Activated CD4-positive, alpha-beta T cell treated with anti-CD3 and anti-CD28 coated beads for 24 hours (primary cell): ENCODE measurements at regions not wholly inside any gene's neighbourhood (a gene's known extent, or its start where the extent isn't known, plus 50 kb on each side); places are given as distances from the start of the nearest gene placed in this dataset.
"Not testable (repeated sequence)": the region's sequence is repeated elsewhere in the genome, so short reads cannot be mapped to it uniquely, and the experiment has no call there.

Experiments used
- DNase-seq, 2 donors: peaks; one replicate each; pipeline ENCODE4 v3.0.0-alpha.2; 2020; ENCODE audit warnings: low read depth in 2 of 2

DNA sequence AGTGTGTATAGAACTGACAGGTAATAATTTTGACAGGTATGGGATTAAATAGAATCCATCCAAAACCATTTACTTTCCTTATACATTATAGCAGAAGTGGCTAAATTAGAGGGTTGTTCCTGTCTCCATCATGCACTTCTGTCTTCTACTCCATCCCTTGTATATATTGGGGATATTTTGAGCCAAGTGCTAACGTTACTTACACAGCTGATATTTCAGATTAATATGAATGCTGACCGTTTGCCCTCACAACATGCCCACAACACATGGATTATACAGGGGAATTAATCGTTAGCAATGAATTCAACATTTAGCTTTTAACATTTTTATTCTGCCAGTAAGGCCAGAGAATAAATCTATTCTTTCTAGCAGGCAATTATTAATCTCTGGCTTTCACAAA lies 1125.0 kb upstream of the FAM98A start:
- no peak for DNase-seq

DNA sequence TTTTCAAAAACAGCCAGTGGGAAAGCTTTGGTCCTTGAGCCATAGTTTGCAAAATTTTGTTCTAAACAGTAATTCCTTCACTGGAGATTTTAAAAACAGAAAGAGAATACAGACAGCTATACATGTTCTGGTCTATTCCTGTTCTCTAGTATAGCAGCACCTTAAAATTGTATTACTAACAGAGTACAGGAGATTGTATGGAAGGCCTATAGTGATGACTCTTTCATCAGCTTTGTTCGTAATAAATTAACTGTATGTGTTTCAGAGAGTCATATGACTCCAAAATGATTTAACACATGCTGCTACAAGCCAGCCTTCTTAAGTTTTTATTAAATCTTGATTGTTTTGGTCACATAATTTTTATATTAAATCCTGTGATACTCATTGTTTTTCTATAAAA lies 1124.6 kb upstream of the FAM98A start:
- no peak for DNase-seq

DNA sequence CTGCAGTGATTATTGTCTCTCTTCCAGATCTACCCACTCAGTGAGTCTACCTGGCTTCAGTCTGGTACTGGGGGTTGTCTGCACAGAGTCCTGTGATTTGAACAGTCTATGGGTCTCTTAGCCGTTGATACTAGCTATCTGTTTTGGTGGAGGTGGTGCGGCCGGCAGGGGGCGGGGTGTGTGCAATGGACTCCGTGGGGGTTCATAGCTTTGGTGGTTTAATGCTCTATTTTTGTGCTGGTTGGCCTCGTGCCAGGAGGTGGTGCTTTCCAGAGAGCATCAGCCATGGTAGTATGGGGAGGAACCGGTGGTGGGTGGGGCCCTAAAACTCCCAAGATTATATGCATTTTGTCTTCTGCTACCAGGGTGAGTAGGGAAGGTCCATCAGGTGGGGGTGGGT lies 1120.1 kb upstream of the FAM98A start:
- DNase-seq = no peak

DNA sequence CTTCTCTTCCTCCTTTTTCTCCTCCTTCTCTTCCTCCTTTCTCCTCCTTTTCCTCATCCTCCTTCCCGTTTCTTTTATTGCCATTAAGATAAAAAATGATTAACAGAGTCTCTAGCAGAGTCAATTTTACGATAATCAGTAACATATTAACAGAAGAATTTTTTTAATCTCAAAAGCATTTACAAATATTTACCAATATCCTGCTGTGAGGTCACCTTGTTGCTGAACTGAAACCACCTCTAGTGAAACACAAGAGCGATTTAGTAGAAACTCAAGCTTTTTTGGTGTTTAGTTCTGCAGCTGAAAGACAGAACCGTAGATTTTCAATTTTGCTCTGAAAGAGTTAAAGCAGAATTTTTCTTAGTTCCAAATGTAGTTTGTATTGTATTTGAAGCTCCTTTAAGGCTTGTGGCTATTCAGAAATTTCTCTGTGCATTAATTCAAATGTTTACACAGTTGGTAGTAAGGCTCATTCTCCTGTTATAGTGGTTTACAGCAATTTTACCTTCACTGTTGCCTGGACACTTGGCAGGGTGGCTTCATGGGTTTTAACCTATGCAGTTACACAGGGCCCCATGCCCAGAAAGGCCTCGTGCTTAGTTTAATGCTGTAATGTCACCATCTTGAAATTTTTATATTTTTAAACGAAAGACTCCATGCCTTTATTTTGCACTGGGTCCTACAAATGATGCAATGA lies 1106.6 kb upstream of the FAM98A start:
- no peak for DNase-seq

DNA sequence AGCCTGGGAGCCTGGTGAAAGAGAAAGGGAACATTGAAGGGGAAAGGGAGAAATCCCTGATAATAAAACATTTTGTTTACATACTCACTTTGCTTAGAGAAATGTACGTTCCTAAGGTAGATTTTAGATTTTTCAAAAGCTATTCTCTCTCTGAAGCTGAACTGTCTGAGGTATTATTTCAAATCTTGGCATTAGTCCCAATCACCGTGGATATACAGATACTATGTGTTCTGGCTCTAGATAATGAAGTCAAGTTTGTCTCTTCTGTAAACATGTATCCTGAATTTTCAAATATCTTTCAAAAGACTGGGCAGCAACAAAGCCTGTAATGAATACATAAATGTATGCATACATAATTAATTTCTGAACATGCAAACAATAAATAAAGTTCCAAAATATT lies 1104.2 kb upstream of the FAM98A start:
- no peak for DNase-seq

DNA sequence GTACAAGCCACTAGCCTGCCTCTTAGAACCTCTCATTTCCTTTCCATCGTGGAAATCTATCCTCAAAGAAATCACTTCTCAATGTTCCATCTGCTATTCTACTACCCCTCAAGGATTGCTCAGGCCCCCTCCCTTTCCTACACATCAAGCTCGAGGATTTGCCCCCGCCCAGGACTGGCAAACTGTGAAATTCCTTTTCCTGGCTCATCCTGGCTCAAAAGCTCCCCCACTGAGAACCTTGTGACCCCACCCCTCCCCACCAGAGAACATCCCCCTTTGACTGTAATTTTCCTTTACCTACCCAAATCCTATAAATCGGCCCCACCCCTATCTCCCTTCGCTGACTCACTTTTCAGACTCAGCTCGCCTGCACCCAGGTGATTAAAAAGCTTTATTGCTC lies 1103.3 kb upstream of the FAM98A start:
- DNase-seq = not testable (repeated sequence)

DNA sequence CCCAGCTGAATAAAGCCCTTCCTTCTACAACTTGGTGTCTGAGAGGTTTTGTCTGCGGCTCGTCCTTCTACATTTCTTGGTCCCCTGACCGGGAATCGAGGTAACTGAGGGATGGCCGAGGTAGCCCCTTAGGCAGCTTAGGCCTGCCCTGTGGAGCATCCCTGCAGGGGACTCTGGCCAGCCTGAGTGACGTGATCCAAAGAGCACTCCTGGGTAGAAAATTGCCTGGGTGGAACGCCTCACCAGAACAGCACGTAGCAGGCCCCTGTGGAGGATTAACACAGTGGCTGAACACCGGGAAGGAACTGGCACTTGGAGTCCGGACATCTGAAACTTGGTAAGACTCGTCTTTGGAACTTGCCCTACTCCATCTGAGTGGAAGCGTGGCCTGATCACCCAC lies 1078.5 kb upstream of the FAM98A start:
- DNase-seq = not testable (repeated sequence)

DNA sequence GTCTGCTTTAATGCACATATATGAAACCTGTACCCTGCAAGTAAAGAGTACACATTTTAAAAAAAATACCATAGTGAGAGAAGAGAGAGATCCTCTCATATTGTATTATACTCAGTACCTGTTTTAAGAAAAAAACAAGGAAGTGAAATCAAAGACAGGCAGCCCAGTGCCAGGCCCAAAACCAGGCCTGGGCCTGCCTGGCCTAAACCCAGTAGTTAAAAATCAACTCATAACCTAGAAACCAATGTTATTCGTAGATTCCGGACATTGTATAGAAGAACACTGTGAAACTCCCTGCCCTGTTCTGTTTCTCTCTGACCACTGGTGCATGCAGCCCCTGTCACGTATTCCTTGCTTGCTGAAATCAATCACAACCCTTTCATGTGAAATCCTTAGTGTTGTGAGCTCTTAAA lies 1078.0 kb upstream of the FAM98A start:
- DNase-seq = not testable (repeated sequence)

DNA sequence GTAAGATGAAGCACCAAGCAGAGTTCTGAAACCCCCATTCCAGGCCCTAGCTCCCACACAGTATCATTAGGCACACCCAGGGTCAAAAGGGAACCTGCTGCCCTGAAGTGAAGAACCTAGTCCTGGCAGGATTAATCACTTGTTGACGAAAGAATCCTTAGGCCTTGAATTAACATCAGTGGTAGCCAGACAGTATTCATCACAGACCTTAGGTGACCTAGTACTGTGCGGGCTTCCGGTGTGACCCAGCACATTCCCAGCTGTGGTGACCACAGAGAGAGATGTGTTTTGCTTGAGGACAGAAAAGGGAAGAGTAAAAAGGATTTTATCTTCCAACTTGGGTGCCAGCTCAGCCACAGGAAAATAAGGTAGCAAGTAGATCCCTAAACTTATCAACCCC lies 1071.4 kb upstream of the FAM98A start:
- no peak for DNase-seq

DNA sequence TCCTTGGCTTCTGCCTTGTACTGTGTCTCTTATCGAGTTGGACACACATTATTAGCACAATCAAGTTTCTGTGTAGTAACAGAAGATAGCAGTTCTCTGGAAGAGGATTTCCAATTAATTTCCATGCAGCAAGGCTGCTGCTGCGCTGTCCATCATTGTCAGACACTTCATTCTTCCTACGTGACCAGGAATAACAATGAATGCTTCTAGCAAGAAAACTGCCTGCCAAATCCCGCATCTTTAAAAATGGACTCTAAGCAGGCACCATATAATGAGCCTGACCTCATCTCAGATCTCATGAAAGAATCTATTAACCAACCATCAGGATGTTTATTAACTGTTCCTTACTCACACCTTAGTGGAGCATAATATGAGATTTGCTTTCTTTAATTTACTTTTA lies 1067.7 kb upstream of the FAM98A start:
- no peak for DNase-seq

DNA sequence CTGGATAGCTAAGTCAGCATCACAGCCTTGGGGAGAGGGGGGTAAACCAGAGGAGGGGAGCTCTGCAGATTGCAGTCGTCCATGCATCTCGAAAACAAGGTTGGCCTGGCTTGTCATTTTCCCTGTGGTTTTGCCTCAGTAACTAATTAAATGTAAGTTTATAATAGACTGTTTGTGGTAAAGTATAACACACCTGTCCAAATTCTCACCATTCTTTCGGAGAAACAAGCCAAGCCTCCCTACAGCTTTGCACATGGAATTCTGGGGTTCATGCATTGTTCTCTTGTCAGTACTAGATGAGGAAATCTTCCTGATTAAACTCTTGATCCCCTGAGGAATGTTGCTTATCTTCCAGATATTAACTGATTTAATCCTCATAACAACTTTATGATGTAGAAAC lies 1065.2 kb upstream of the FAM98A start:
- DNase-seq = no peak

DNA sequence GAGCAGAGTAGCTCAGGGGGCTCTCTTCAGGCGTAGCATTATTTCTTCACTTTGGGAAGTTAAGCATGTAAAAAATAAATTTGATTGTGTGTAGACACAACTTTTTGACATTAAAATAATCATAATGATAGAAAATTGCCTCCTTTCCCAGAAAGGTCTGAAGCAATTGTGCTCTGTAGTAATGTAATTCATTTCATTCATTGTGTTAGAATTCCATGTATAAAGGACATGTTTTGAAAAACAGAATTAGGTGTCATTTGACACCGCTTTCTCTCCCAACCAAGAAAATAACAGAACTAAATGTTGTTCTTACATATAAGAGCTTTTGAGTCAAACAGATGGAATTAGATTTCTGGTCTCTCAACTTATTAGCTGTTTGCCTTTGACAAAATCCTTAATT lies 1064.2 kb upstream of the FAM98A start:
- no peak for DNase-seq

DNA sequence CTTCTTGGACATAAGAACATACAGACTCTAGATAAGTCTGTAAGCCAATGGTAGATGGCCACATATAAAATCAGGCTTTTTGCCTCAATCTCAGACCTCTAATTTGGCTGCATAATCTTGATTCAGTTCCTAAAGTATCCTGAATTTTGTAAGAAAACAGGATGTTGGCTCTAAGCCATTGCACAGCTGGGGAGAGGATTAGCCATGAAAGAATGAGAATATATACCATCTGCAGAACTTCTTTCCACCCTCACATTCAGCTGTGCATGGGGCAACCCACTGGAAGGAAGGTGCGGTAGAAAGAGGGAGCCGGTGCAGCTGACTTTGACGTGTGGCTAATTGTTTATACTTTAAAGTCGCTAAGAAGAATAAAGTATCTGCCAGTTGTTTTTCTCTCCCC lies 1061.6 kb upstream of the FAM98A start:
- DNase-seq = no peak

DNA sequence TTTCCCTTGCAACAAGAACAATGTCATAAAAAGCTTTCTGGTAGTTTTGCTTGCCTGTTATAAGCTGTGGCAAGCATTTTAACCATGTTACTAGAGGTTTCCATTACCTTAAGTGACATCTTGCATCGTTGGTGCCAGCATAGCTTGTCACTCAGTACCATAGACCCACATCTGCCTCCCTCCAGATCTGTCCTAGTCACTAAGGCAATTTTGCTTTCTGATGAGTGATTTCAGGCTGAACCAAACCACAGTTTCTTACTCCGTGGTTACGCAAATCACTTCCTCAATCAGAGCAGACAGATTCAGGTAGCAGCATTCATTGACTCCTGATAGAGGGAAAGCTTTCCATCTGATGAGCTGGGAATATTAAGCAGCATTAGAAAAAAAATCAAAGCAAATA lies 1057.5 kb upstream of the FAM98A start:
- DNase-seq = no peak

DNA sequence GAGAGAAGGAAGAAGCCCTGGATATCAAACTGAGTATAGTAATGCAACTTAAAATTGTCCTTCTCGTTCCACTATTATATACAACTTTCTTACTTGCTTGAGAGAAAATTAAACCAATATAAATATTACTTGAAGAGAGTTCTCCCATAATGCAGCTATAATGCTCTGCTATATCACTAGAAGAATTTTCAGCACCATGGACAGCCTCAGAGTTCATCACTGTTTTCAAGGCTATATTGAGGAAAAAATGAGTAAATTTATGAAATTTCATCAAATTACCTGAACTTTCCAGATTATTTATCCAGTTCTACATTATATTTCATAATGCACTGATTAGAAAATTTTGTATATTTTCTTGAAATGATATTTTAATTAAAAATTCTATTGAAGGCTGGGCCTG lies 1053.5 kb upstream of the FAM98A start:
- no peak for DNase-seq

DNA sequence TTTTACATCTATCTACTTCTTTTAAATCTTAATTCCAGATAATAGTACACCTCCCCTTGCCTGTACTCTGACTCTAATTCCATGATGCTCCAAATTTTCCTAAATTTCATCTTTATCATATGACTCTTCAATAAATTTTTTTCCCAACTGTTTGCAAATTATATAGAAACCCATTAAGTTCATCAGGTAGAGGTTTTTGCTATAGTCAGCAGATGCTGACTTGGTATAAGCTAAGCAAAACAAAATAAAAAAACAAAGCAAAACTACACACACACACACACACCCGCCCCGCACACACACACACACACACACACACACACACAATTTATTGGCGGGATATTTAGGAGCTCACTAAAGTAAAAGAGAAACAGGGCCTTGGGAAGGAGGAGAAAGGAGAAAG lies 1047.8 kb upstream of the FAM98A start:
- DNase-seq = no peak

DNA sequence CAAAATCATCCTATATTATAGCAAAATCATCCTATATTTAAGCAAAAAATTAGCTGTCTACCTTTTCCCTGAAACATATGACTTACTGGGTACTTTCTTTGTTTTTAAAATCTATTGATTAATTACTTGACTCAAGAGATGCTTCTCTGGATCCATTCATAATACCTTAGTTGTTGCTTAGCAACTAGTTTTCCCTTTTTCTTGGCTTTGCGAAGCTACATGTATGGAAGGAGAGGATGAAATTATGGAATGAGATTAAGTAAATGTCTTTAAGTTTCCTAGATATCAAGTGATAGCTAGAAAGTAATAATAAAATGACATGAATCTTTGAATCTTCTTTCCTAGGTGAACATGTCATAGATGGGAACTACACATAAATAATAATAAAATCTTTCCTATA lies 1033.2 kb upstream of the FAM98A start:
- DNase-seq = no peak

DNA sequence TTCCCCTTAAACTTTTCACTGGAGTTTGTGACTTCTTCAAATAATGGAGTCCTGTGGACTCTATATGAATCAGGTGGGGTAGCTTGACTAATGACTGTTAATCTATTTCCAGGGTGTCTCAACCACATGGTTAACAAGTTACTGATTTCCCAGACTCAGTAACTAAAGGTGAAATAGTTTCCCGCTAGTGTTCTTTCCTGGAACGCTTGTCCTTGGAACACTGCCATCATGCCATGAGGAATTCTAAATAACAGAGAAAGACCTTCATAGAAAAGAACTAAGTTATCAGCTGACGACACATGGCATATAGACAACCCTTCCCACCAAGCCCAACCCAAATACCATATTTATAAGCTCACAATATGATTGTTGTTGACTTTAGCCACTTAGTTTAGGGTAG lies 1027.9 kb upstream of the FAM98A start:
- DNase-seq = no peak

DNA sequence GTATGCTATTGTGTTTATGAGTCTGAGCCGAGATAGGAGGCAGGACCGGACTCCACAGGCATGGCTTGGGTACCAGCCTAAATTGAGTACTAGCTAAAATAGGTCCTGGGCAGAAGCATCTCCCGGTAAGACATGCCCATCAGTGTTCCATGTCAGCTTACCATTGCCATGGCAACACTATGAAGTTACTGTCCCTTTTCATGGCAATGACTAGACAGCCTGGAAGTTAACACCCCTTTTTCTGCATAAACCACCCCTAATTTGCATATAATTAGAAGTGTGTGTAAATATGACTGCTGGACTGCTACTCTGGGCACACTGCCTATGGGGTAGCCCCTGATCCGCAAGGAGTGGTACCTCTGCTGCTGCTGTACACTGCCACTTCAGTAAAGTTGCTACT lies 1005.1 kb upstream of the FAM98A start:
- DNase-seq = no peak

DNA sequence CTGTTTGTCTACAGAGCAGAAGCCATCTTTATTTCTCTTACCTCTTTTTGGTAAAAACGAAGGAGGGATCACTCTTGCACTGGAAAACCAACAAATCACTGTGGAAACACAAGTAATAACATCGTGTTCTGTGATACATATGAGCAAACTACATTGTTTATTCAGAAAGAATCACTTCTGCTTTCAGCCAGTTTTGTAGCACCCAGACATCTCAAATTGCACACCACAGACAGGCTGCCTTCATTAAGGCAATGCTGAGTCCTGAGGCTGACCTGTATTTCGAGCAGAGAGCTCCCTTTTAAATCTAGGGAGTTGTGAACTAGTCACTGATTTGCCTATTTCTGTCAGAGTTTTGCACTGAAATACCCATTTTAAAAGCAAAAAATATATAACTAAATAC lies 1003.2 kb upstream of the FAM98A start:
- no peak for DNase-seq

DNA sequence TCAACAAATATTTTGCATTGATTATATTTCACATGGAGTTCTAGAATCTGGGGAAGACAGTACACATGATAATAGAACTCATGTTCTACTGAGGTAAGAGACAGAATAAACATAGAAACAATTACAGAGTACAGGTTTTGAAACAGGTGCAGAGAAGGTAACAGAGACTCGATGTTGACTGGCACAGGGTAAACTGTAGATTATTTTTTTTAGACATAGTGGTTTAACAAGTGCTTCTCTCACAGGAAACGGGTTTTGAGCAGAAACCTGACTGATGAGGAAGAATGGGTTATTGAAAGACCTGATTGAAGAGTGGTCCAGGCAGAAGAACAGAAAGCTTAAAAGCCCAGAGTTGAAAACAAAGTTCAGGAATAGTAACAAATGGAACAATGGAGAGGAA lies 1002.5 kb upstream of the FAM98A start:
- DNase-seq = no peak

DNA sequence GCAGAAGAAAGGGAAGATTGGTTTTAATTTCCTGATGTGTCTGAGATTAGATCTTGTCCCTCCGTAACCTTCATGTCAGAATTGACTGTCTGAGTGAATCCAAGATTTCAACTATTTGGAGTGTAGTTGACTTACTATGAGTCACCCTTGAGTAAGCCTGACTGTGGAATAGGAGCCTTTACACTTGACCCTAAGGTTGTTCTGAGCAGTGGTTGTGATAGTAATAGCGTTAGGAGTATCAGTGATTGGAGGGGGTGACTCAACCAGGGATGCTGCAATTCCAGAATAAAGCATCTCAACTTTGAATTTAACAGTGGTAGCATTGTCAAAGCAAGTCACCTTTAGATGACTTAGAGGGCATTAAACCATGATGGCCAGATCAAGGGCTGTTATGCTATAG lies 979.5 kb upstream of the FAM98A start:
- DNase-seq = no peak

DNA sequence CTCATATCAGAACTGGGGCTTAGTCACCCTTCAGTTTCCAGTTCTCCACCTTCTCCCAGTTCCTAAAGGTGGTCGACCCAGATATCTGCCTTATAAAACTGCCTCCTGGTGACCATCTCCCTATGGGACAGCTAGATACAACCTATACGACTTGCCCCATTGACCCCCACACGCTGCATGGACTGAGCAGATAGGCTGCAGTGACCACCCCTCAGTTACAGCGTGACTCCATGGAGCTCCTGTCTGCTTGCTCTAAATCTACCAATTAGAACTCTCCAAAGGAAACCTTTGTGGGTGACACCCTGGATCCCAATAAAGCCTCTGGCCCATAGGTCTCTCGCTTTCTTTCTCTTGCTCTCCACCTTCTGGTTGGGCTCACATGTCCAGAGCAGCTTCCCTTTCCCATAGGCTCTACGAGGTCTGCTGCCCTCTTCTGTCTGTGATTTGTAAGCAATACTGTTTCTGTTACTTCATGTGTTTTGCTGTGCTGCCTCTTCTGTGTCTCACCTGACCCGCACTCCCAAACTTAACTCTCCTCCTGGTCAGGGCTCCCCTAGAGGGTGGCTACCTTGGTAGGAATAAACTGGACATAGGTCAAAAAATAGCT lies 971.3 kb upstream of the FAM98A start:
- DNase-seq = no peak

DNA sequence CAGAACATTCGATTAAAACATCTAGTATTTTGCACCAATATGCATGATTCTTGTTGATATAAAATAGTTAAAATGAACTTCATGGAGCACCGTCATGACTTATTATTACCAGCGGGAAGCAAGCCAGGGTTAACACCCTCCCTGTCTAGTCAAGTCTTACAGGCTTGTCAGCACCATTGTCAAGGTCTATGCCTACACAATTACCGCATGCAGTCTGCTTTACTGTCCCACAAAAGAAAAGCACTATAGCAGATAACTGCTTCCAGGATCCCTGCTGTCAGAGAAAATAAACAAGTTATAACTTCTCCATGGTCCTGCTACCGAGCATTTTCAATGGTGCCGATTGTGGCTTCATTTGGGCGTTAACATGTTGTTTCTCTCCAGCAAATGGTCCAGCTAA lies 968.0 kb upstream of the FAM98A start:
- DNase-seq = no peak
